ENCODE measurements at regions not wholly inside any gene's neighbourhood (a gene's known extent, or its start where the extent isn't known, plus 50 kb on each side); places are given as distances from the start of the nearest gene placed in this dataset.

DNA sequence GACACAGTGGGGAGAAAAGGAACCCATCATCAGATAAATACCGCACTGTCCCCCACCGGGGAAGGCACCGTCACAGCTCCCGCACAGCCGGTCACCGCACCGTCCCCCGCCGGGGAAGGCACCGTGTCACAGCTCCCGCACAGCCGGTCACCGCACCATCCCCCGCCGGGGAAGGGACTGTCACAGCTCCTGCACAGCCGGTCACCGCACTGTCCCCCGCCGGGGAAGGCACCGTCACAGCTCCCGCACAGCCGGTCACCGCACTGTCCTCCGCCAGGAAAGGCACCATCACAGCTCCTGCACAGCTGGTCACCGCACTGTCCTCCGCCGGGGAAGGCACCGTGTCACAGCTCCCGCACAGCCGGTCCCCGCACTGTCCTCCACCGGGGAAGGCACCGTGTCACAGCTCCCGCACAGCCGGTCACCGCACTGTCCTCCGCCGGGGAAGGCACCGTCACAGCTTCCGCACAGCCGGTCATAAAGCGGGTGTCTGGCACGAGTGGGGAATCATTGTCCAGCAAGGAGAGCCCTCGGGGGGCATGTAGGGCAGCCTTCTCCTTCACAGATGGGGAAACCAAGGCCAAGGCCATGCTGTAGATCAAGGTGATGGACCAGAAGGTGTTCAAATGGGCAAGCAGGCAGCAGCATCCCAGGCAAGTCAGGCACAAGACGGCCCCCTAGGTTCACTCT, 280.1 kb downstream of the NPHP4 start:
- no peak for DNase-seq

DNA sequence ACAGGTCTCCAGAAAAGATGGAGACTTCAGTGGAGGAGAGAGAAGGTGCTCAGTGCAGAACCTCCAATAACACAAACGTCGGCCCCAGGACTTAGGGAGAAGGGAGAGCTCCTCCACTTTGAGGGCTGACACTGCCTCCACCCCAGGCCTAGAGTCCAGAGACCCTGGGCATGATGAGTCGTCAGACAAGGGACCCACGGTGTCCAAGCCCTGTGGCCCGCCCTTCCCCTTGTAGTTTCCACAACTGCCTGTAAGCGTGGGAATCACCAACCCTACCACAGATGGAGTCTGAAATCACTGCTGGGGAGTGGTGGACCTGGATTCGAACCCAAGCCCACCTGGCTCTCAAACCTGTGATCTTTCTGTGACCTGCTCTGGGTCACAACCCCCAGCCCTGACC, 281.1 kb downstream of the NPHP4 start:
- no peak for DNase-seq

DNA sequence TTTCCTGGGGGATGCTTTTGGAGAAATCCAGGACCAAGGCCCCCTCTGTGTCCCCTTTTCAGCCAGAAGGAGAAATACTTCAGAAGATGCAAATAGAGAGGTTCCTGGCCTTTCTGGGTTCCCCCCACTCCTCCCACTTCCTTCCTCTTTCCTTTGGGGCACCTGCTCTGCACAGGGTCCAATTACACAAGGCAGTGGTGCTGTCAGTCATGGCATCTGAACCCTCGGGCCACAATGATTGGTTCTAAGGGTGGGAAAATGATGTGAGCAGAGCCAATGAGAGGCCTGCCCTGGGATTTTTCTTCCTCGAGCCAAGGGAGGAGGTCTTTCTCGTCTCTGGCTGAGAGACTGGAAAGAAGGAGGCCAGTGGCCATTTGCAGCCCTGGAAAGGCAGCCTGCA, 282.2 kb downstream of the NPHP4 start:
- no peak for DNase-seq

DNA sequence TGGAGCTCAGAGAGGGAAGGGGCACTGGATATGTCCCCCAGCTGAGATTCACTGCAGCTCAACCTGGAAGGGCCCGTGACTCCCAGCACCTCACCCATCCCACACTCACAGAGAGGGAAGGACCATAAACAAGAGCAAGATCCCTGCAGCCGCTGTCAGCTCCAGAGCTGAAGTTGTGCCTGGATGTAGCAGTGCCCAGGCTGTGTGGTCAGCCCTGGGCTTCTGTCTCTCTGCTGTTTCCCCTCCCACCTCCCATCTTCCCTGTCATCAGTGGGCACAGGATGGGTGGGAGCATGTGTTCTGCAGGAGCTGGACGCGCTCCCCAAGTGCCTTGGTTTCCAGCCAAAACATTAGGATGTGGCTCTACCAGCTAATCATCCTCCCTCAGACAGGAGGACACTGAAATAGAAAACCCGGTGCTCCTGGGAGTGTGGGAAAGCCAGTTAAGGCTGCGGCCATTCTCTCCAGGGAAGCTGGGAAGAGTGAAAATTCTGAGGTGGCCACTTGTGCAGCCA, 282.7 kb downstream of the NPHP4 start:
- DNase-seq = no peak

DNA sequence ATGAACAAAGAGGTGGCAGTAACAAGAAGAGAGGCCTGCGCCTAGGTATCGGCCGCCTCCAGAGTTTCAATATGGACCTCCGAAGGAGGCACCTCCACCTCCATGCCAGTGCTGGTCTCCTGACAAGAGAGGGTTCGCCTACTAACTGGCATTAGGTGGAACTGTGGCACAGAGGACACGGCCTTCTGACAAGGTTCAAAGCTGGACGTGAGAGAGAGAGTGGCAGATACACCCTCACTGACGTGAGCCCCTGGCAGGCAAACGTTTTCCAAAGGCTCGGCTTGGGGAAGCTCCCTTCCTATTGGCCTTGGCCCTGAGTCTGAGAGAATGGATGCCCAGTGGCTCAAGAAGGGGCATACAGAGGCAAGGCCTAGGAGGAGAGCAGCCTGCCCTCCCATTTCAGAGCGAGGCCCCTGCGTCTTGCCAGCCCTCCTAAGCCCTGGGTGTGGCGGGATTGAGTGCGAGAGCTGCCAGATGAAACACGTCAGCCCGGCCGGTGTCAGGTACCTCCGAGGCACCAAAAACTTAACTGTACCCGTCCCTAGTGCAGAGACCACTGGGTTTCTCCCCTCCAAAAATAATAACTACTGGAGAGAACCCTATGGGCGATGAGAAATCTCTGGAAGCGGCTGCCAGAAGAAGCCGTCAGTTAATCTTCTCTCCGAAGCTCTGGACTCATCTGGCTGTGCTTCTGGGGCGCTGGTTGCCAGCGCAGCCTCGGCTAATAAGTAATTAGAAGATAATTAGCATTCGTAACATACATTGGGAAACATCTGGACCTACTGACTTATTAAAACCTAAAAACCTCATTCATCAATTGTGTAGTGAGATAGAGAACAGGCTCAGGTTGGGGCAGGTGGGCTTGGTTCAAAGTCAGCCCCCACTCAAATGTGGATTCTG, 283.6 kb downstream of the NPHP4 start:
- no peak for DNase-seq

DNA sequence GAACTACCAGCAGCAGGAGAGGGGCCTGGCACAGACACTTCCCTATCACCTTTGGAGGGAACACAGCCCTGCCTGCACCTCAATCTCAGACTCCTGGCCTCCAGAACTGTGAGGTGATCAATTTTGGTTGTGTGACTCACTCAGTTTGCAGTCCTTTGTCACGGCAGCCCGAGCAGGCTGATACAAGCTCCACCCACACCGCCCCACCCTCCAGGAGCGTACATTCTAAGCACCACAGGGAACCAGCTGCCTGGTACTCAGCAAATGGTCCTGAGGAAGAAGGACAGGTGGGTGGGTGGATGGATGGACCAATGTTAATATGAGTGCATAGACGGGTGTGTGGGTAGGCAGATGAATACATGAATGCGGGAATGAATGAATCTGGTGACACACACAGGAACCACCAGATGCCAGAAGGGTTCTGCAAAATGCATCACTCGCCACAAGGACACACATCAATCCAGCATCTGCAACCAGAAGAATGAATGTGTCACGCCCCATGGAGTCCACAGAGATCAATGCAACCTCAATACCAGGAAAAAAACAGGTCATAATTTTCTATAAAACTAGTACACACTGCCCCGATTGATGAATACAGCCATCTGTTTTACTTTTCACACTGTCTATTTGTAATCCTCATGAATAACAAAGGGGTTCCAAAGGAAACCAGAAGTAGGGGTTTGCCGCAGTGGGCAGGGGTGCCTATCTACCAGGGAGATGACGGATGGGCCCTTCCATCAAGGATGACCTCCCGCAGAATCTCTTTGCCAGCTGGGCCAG, 284.5 kb downstream of the NPHP4 start:
- no peak for DNase-seq

DNA sequence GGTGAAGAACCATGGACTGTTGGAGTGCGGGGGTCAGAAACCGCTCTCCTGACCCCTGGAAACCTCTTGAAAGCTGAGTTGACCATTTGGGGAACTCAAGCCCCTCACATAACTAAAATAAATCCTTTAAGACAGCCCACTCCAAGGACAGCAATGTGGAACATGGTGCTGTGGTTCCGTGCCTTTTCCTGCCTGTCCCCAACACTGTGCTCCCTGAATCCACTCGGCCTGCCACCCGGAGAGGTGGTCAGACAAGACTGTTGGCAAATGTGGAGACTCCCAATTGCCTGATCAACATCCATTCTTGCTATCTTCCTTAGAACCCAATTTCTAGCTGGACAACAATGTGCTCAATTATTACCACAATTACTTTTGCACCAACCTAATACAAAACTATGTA, 286.0 kb downstream of the NPHP4 start:
- no peak for DNase-seq

DNA sequence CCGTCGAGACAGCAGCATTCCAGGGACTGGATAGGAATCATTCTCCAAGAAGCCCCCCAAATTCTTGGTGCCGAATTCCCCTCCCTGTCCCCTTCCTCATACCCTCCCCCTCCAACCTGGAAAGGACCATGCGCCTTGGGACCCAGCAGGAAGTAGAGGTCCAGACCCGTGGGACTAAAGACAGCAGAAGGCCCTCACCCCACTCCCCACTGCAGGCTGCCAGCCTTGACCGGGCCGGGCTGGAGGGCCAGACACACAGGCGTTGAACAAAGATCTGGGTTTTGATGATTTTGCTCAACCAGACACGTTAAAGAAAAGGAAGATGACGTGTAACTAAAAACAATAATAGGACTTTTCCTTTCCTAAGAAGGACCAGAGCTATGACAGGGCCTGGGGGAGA, 286.5 kb downstream of the NPHP4 start:
- no peak for DNase-seq

DNA sequence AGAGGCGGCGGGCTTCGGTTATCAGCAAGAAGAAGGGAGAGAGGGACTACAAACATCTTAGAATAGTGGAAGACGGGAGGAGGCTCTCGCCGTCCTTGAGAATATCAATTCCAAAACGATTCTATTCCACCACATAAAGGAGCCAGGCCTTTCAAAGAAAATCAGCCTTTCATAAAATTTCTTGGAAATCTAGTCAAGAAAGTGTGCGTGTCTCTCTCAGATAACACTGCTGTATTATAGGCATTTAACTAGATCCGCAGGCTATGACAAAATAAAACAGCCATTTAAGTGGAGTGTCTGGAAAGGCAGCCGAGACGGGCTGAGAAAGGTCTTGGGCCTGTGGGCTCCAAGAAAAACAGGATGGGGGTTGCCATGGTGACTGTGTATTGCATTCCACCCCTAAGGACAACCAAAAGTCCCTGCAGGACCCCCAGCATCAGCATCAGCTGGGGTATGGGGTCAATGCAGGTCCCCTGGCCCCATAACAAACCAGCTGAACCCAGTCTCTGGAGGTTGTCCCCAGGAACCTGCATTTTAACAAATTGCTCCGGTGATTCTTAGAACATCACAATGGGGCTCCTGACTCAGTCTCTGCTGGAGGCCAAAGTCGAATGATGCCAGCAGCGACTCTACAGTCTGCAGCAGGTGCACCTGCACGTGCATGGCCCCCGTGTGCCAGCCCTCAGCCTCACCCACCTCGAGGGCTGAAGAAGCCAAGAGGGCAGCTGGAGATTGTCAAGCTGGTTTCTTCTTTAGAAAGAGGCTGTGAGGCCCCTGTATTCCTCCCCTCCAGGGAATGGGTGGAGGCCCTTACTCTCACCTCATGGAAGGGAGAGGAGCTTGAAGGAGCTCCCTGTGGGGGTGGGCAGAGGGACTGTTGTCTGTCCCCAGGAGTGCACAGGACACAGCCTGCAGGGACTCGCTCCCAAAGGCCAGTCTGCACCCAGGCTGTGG, 287.4 kb downstream of the NPHP4 start:
- no peak for DNase-seq

DNA sequence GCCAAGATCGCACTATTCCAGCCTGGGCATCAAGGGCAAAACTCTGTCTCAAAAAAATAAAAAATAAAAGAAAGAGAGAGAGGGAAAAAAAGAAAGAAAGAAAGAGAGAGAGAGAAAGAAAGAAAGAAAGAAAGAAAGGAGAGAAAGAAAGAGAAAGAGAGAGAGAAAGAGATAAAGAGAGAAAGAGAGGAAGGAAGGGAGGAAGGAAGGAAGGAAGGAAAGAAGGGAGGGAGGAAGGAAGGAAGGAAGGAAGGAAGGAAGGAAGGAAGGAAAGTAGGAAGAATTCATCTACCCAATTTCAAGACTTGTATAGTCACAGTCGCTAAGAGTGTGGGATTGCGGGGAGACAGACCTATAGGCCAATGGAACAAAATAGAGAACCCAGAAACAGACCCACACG, 290.6 kb downstream of the NPHP4 start:
- DNase-seq = no peak

DNA sequence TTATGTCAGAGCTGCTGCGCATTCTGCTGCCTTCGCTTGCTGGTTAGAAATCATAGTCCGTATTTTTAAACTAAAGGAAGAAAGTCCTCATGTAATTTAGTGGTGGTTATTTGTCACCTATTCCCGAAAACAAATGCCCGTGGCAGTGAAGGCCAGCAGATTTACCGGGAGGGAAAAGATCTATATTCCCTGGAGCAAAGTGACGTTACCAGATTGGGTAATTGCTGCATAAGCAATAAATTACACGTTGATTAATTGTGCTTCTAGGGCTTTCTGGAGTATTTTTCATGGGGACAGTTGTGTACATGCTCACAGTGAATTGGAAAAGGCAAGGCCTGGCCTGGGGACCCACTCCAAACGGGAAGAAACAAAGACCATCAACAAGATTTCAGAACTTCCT, 298.7 kb downstream of the NPHP4 start:
- DNase-seq = no peak

DNA sequence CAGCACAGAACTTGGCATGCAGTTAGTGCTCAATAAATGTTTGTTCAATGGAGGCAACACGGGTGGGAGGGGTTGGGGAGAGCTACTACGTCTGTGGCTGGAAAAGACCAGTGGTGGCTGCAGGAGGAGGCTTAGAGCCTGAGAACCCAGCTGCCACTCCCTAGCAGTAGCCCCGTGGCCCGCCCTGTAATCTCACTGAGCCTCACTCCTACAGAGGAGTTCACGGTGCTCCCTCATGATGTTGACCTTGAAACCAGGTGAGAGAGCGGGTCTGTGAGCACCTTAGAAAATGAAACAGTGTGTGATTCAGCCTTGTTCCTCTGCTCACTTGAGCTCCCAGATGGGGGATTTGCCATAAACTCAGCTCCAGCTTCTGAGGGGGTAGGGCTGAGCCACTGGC, 299.6 kb downstream of the NPHP4 start:
- no peak for DNase-seq

DNA sequence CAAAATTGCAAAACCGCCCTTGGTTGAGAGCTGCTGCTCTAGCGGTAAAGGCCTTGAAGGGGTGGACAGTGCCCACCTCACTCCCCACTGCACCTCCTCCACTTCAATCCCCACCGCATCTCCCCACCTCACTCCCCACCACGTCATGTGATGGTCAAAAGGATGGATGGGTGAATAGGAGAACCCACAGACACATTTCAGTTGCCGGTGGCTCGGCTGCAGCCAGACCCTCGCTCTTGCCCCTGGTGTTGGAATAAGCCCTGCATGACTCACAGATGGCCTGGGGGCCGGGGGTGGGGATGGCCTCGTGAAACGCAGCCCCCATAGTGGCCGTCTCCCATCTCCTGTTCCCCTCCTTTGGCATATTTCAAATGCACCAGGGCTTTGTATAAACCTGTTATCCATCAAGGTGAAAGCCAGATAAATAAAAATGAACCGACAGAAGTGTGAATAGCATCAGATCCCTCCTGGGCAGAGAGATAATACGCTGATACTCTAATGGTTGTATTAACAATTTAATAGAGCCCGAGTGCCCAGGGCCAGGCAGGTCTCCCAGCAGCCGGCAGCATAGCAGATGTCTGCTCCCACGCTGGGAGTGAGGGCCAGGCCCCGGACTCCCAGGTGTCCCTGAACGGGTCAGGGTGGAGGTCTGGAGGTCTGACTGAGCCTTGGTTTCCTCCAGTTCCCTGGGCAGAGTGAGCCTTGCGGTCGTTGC, 300.3 kb downstream of the NPHP4 start:
- no peak for DNase-seq

DNA sequence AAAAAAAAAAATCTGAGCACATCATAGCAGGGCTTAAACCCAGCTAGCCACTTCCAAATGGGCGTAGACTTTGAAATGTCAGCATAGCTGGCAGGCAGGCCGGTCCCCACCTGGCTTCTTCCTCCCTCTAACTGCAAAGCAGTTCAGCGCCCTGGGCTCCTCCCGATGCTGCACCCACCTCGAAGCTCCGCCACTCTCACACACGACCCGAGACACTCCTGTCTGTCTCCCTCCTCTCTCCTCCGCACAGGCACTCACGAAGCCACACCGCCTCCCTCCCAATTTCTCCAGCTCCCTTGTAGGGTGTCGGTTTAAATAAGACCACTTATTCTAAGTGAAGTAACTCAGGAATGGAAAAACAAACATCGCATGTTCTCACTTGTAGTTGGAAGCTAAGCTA, 301.3 kb downstream of the NPHP4 start:
- no peak for DNase-seq

DNA sequence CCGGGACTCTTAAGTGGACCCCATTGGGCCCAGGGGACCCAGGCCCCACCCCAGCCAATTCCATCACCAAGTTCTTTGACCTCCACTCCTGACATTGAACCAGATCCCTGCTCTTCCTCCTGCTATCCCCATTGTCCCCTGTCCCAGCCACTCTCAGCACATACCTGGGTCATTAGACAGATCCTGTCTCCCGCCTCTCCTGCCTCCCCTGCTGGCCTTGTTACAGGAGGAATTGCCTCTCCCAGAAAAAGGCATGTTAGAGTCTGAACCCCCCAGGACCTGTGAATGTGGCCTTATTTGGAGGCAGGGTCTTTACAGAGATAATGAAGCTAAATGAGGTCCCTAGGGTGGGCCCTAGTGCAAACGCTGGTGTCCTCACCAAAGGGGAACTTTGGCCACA, 301.9 kb downstream of the NPHP4 start:
- DNase-seq = no peak

DNA sequence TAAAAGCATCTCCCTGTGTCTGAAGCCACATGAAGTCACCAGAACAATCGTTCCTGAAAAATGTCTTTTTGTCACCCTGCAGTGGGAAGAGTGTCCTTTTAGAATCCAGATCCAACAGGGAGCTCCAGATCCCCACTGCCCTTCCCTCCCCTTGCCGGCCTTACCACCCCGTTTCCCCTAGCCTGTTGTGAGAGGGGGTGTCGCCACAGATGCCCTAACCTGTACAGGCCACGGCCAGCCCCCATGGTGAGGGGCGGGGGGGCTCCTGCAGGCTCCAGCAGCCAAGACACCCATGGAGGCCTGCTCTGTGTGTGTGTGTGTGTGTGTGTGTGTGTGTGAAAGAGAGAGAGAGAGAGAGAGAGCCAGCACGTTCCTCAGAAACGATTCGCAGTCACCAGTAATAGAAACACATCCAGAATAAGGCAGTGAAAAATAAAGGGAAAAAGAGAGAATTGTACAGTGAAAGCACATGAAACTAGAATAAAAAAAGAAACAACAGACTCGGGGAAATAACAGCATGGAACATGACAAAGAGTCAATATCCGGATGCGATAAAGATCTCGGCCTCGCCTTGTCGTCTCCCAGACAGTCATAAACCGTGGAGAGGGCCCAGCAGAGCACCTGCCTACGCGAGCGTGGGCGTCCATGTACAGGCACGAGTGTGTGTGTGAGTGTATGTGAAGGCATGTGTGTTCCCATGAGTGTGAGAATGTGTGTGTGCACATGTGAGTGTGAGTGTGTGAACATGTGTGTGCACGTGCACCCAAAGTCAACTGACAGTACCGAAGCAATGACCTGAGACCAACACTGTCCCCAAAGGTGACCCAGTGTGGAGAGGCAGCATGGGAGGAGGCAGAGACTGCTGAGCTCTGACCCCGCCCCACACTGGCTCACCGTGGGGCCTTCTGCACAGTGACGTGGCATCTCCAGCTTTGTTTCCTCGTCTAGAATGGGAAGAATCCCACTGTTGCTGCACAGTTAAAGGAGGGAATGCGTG, 303.8 kb downstream of the NPHP4 start:
- no peak for DNase-seq

DNA sequence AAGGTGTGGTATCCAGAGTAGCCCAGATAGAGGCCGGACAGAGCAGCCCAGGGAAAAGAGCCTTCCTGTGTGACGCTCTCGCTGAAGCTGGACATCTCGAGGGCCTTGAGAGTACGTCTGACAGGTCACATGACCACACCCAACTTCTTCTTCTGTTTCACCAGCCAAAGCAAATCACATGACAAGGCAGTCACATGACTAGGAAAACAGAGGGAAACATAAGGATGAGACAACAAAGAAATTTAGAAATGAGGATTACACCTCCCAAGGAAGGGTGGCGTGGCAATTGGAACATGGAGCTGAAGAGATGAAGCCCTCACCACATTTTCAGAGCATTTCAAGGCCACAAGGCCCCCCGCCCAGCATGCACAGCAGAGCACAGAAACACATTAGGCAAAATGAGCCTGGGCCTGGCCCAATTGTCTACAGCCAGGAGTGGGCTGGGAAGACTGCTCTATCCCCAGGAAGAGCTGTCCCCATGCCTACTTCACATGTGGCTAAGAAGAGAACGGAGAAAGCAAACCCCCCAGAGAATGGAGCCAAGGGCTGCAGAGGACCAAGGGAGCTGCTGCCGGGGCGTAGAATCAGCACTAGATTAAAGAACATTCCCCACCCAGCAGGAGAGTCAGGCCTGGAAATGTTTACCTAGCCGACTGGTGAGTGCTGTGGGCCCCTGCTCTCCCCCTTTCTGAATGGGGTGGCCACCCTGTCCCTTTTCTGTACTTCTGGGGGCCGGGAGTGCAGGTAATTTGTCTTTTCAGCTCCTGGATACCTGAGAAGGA, 305.1 kb downstream of the NPHP4 start:
- DNase-seq = no peak

DNA sequence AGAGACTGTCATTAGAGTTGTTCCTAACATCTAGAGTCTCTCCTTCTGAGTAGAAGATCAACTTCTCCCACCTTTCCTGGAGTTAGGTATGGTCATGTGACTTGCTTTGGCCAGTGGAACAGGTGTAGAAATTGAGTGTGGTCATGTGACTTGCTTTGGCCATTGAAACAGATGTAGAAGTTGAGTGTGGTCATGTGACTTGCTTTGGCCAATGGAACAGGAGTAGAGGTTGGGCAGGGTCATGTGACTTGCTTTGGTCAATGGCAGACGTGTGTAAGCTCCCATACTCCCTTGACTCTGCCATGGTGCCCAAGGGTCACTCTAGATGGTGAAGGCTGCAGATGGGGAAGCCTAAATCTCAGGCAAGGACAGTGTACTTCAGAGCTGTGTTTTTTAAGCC, 306.0 kb downstream of the NPHP4 start:
- no peak for DNase-seq

DNA sequence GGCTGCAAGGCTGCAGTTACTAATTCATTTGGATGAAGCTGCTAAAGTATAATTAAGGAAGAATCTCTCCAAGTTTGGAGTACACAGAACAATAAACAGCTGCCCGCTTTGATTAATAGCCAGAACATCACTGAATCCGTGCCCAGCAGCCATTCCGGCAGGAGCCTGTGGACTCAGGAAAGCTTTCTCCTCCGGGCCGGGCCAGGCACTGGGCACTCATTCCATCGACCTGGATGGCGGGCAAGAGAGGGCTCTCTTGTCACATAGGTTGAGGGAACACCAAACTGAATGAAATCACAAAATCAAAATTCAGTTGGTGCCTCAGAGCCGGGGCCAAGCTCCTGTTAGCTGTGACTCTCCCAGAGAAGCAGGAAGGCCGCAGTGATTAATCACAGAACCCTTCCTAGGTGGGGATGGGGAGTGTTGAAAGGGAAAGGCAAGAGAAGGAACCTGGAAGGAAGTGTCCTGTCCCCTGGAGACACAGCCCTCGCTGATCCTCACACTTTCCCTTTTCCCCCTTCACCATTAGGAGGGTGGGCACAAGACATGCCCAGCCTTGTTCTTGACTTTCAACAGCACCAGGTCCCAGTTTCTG, 306.7 kb downstream of the NPHP4 start:
- DNase-seq = no peak
